ENCODE measurements at regions not wholly inside any gene's neighbourhood (a gene's known extent, or its start where the extent isn't known, plus 50 kb on each side); places are given as distances from the start of the nearest gene placed in this dataset.

DNA sequence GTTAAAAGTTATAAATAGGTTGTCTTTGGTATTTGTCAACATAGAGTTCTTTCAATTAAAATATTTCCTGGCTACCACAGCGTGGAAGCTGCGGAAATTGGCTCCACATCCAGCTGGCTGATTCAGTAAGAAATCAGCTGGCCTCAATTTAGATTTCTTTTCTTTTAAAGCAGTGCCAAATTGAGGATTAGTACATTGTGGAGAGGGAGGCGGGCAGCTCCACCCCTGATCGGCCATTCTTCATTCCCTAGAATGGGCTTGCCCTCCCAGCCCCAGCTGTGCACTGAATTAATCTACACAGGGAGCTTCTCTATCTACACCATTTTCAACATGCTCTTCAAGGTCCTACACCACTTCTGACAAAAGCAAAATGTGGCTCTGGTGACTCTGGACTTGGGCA is 624.8 kb downstream of the DACH1 start:
- TF ChIP-seq CTCF (IDR thresholded peaks at IDR 0.05; ENCODE audit: insufficient read depth, low read depth, low read length): no peak
- TF ChIP-seq EZH2 (IDR thresholded peaks at IDR 0.05; ENCODE audit: insufficient read depth, low read length): no peak

Measured in astrocyte (in vitro differentiated cells and primary cell).